ENCODE measurements at regions not wholly inside any gene's neighbourhood (a gene's known extent, or its start where the extent isn't known, plus 50 kb on each side); places are given as distances from the start of the nearest gene placed in this dataset.

GRCh38 chr13:106384516-106384915 is 150.9 kb downstream of the EFNB2 start:
- no peak for TF ChIP-seq CTCF (IDR thresholded peaks at IDR 0.05; ENCODE audit: low read depth, low read length)
- no peak for TF ChIP-seq MYC (IDR thresholded peaks at IDR 0.05; ENCODE audit: low read depth, low read length)
- TF ChIP-seq MAX (IDR thresholded peaks at IDR 0.05; ENCODE audit: low read depth, low read length): no peak
- TF ChIP-seq POLR2A (IDR thresholded peaks at IDR 0.05; ENCODE audit: extremely low read depth, insufficient read length): no peak
- no peak for DNase-seq (ENCODE audit: low read depth)
- no peak overlapping the region for H3K4me3 ChIP-seq (ENCODE audit: low read depth, low read length)

GRCh38 chr13:106383791-106384190 is 151.7 kb downstream of the EFNB2 start:
- no peak overlapping the region for H3K4me3 ChIP-seq (ENCODE audit: low read depth, low read length)
- no peak for TF ChIP-seq CTCF (IDR thresholded peaks at IDR 0.05; ENCODE audit: low read depth, low read length)
- no peak for TF ChIP-seq MYC (IDR thresholded peaks at IDR 0.05; ENCODE audit: low read depth, low read length)
- TF ChIP-seq MAX (IDR thresholded peaks at IDR 0.05; ENCODE audit: low read depth, low read length): no peak
- TF ChIP-seq POLR2A (IDR thresholded peaks at IDR 0.05; ENCODE audit: extremely low read depth, insufficient read length): no peak
- DNase-seq (ENCODE audit: low read depth): no peak

- DNase-seq (ENCODE audit: low read depth): no peak
Measured at GRCh38 chr13:106382534-106382933, 152.9 kb downstream of the EFNB2 start.

GRCh38 chr13:106381091-106381490 is 154.4 kb downstream of the EFNB2 start:
- TF ChIP-seq MAX (IDR thresholded peaks at IDR 0.05; ENCODE audit: low read depth, low read length) (no peak), POLR2A (IDR thresholded peaks at IDR 0.05; ENCODE audit: extremely low read depth, insufficient read length) (no peak), MYC (IDR thresholded peaks at IDR 0.05; ENCODE audit: low read depth, low read length) (no peak), CTCF (IDR thresholded peaks at IDR 0.05; ENCODE audit: low read depth, low read length) (no peak)
- H3K4me3 ChIP-seq (ENCODE audit: low read depth, low read length): no peak overlapping the region
- DNase-seq (ENCODE audit: low read depth): no peak

More at GRCh38 chr13:106382534-106382933, 152.9 kb downstream of the EFNB2 start:
- H3K4me3 ChIP-seq (ENCODE audit: low read depth, low read length): no peak overlapping the region
- TF ChIP-seq CTCF (IDR thresholded peaks at IDR 0.05; ENCODE audit: low read depth, low read length): no peak
- TF ChIP-seq POLR2A (IDR thresholded peaks at IDR 0.05; ENCODE audit: extremely low read depth, insufficient read length): no peak
- TF ChIP-seq MYC (IDR thresholded peaks at IDR 0.05; ENCODE audit: low read depth, low read length): no peak
- no peak for TF ChIP-seq MAX (IDR thresholded peaks at IDR 0.05; ENCODE audit: low read depth, low read length)

GRCh38 chr13:106377931-106378662 is 157.4 kb downstream of the EFNB2 start:
- no peak for DNase-seq (ENCODE audit: low read depth)
- TF ChIP-seq MAX (IDR thresholded peaks at IDR 0.05; ENCODE audit: low read depth, low read length) (no peak), CTCF (IDR thresholded peaks at IDR 0.05; ENCODE audit: low read depth, low read length) (no peak), MYC (IDR thresholded peaks at IDR 0.05; ENCODE audit: low read depth, low read length) (no peak), POLR2A (IDR thresholded peaks at IDR 0.05; ENCODE audit: extremely low read depth, insufficient read length) (no peak)
- H3K4me3 ChIP-seq (ENCODE audit: low read depth, low read length): no peak overlapping the region

Measured in NB4 (cell line).